A549 (cell line): ENCODE measurements at regions not wholly inside any gene's neighbourhood (a gene's known extent, or its start where the extent isn't known, plus 50 kb on each side); places are given as distances from the start of the nearest gene placed in this dataset.
"Not testable (repeated sequence)": the region's sequence is repeated elsewhere in the genome, so short reads cannot be mapped to it uniquely, and the experiment has no call there.

Experiments used
- ATAC-seq, 2 experiments: fragments of 200-7000 bp in 1 of 2; fragments of >200 bp in 1 of 2; cut with Nextera tagmentation in 1 of 2; cut with Tn5 transposase in 1 of 2; 3 replicates each; pipeline versions ENCODE4 v1.8.0 to v1.9.1; 2018 to 2020; ENCODE audit warnings: mild to moderate bottlenecking in 1 of 2, moderate library complexity in 1 of 2
- CTCF ChIA-PET: fragments of 300-600 bp; sonication (Branson Sonifier 250); formaldehyde crosslinking; extraction: SDS; loops from one replicate; lab custom pipeline; 2021; ENCODE audit warnings: antibody characterized with exemption, inconsistent platforms; lab: Yijun Ruan, JAX
- POLR2A ChIA-PET: fragments of 350-600 bp; formaldehyde crosslinking; extraction: SDS; loops from one replicate; lab custom pipeline; 2021; ENCODE audit warnings: antibody characterized with exemption, inconsistent platforms; lab: Yijun Ruan, JAX
- DNase-seq, 2 experiments: peaks; one replicate each; pipeline versions ENCODE4 v3.0.0 to v3.0.0-alpha.2; 2011 to 2016; ENCODE audit warnings: low read depth in 1 of 2, low spot score in 1 of 2
- FAIRE-seq: peaks from 2 replicates; lab custom pipeline; 2011; peaks lifted over from hg19 to GRCh38; lab: Jason Lieb, UNC
- H3K27ac ChIP-seq, 2 experiments: fragments of >200 bp; sonication (Bioruptor Twin); formaldehyde crosslinking; 3 replicates each; pipeline ENCODE4 v1.5.1; 2016 to 2017
- H3K4me1 ChIP-seq: fragments of >200 bp; sonication (Bioruptor Twin); formaldehyde crosslinking; 3 replicates; pipeline ENCODE4 v1.6.1; 2016
- H3K4me2 ChIP-seq: fragments of >200 bp; sonication (Bioruptor Twin); formaldehyde crosslinking; 3 replicates; pipeline ENCODE4 v1.6.1; 2016
- H3K4me3 ChIP-seq: fragments of >200 bp; sonication (Bioruptor Twin); formaldehyde crosslinking; 3 replicates; pipeline ENCODE4 v1.5.1; 2016
- H3K9me3 ChIP-seq: fragments of >200 bp; sonication (Bioruptor Twin); formaldehyde crosslinking; 3 replicates; pipeline ENCODE4 v1.6.1; 2016
- ATOH8 ChIP-seq: fragments of 250-450 bp; sonication (Bioruptor Pico); IDR thresholded peaks from 2 replicates; pipeline ENCODE4 v1.5.0; 2020; ENCODE audit warnings: low read depth, mild to moderate bottlenecking, moderate library complexity
- BCL3 ChIP-seq: fragments of >200 bp; sonication (Bioruptor Twin); formaldehyde crosslinking; IDR thresholded peaks from 3 replicates; pipeline ENCODE4 v1.6.1; 2016
- BHLHE40 ChIP-seq: IDR thresholded peaks from 2 replicates; pipeline ENCODE4 v1.6.1; 2012; ENCODE audit warnings: low read depth, low read length, inconsistent platforms
- CBX2 ChIP-seq: fragments of 200-600 bp; sonication (generic); IDR thresholded peaks from 2 replicates; pipeline ENCODE4 v1.6.1; 2016; ENCODE audit warnings: low read depth, mild to moderate bottlenecking, borderline replicate concordance
- CBX8 ChIP-seq: fragments of 200-600 bp; sonication (generic); IDR thresholded peaks from 2 replicates; pipeline ENCODE4 v1.6.1; 2016
- E2F6 ChIP-seq: IDR thresholded peaks from 2 replicates; pipeline ENCODE4 v1.6.1; 2012; ENCODE audit warnings: low read depth, borderline replicate concordance
- EHMT2 ChIP-seq: fragments of 200-600 bp; sonication (generic); IDR thresholded peaks from 2 replicates; pipeline ENCODE4 v1.6.1; 2016; ENCODE audit warnings: antibody characterized with exemption, low read depth, mild to moderate bottlenecking, moderate library complexity
- ELK1 ChIP-seq: fragments of 150-350 bp; IDR thresholded peaks from 2 replicates; pipeline ENCODE4 v1.6.1; 2014; ENCODE audit warnings: low read depth, mild to moderate bottlenecking, low read length
- EP300 ChIP-seq, 2 experiments: fragments of >200 bp; sonication (Bioruptor Twin); formaldehyde crosslinking; IDR thresholded peaks; 2 replicates in 1 of 2; 3 replicates in 1 of 2; pipeline ENCODE4 v1.6.1; 2016 to 2017
- FOXS1 ChIP-seq: fragments of 250-450 bp; sonication (Bioruptor Pico); IDR thresholded peaks from 2 replicates; pipeline ENCODE4 v1.5.0; 2020; ENCODE audit warnings: mild to moderate bottlenecking, moderate library complexity
- GATA3 ChIP-seq: IDR thresholded peaks from 2 replicates; pipeline ENCODE4 v1.6.1; 2012; ENCODE audit warnings: borderline replicate concordance
- HMGXB4 ChIP-seq: fragments of 250-450 bp; sonication (Bioruptor Pico); IDR thresholded peaks from 2 replicates; pipeline ENCODE4 v1.5.0; 2021; ENCODE audit warnings: mild to moderate bottlenecking, moderate library complexity, borderline replicate concordance
- HOXB5 ChIP-seq: fragments of 250-450 bp; sonication (Bioruptor Pico); IDR thresholded peaks from 2 replicates; pipeline ENCODE4 v1.5.0; 2020; ENCODE audit warnings: mild to moderate bottlenecking, moderate library complexity
- KDM1A ChIP-seq: fragments of 200-600 bp; sonication (generic); IDR thresholded peaks from 2 replicates; pipeline ENCODE4 v1.6.1; 2016; ENCODE audit warnings: low read depth, mild to moderate bottlenecking
- NR3C1 ChIP-seq: fragments of >200 bp; sonication (Bioruptor Twin); formaldehyde crosslinking; IDR thresholded peaks from 3 replicates; pipeline ENCODE4 v1.6.1; 2017
- PHF8 ChIP-seq: fragments of 200-600 bp; sonication (generic); IDR thresholded peaks from 2 replicates; pipeline ENCODE4 v1.6.1; 2016; ENCODE audit warnings: low read depth, mild to moderate bottlenecking, antibody characterized with exemption, moderate library complexity, borderline replicate concordance
- RFX5 ChIP-seq: fragments of 450-650 bp; IDR thresholded peaks from 2 replicates; pipeline ENCODE4 v1.7.1; 2014; ENCODE audit warnings: antibody characterized with exemption, mild to moderate bottlenecking, moderate library complexity
- SMC3 ChIP-seq: fragments of >200 bp; sonication (Bioruptor Twin); formaldehyde crosslinking; IDR thresholded peaks from 3 replicates; pipeline ENCODE4 v1.6.1; 2018; ENCODE audit warnings: inconsistent platforms
- USF2 ChIP-seq: fragments of 450-650 bp; IDR thresholded peaks from 2 replicates; pipeline ENCODE4 v1.6.1; 2014; ENCODE audit warnings: antibody characterized with exemption
- ZSCAN20 ChIP-seq: fragments of 250-450 bp; sonication (Bioruptor Pico); IDR thresholded peaks from 2 replicates; pipeline ENCODE4 v1.8.0; 2022; ENCODE audit warnings: mild to moderate bottlenecking, moderate library complexity
- WGBS: methylation state at CpG from one replicate; pipeline ENCODE4 v1.1.6; 2017; ENCODE audit errors: missing lambda C conversion rate; 5-methylcytosine and 5-hydroxymethylcytosine counted together

- CTCF ChIA-PET, FAIRE-seq, H3K9me3 ChIP-seq, H3K4me2 ChIP-seq, H3K27ac ChIP-seq, POLR2A ChIA-PET, ATAC-seq, H3K4me3 ChIP-seq, DNase-seq, H3K4me1 ChIP-seq: not testable (repeated sequence)
- 60% methylated on average over 2 of the region's 2 CpGs for WGBS
These were observed 79.2 kb upstream of the CHD1 start for GRCh38 chr5:99008009-99008408.

- ATAC-seq, result no peak
- Histone ChIP-seq H3K4me1 (no peaks in the 10 kb centered on the region), H3K4me2 (no peak overlapping the region), H3K4me3 (no peak overlapping the region), H3K27ac (no peak overlapping the region), H3K9me3 (no peaks in the 10 kb centered on the region)
- ChIA-PET CTCF (interaction anchor here (1.1 kb wide), 1 partner anchor 27 kb away, joined by 3 read pairs; no protein-coding TSS in a partner anchor), POLR2A (no interaction called here)
- WGBS, result 0% methylated on average over 1 of the region's 1 CpG
- FAIRE-seq, result no peak
- TF ChIP-seq ZSCAN20 (CRISPR knock-in tag) (no peak), HMGXB4 (CRISPR knock-in tag) (no peak), EP300 (IDR thresholded peaks at IDR 0.05) (no peak), FOXS1 (CRISPR knock-in tag) (no peak), RFX5 (no peak), BCL3 (no peak), USF2 (no peak), HOXB5 (no peak), CBX2 (no peak), PHF8 (no peak), BHLHE40 (no peak), ELK1 (no peak), EHMT2 (no peak), SMC3 (no peak), E2F6 (no peak), KDM1A (no peak), GATA3 (no peak), ATOH8 (CRISPR knock-in tag) (no peak), CBX8 (no peak), NR3C1 (no peak)
- no peak for DNase-seq
These were observed 76.7 kb upstream of the CHD1 start for GRCh38 chr5:99005506-99005905.
